IPS DF 4.7 (cell line): ENCODE measurements at regions not wholly inside any gene's neighbourhood (a gene's known extent, or its start where the extent isn't known, plus 50 kb on each side); places are given as distances from the start of the nearest gene placed in this dataset.

Experiments
- DNase-seq: peaks from one replicate; pipeline ENCODE4 v3.0.0-alpha.2; 2013; ENCODE audit warnings: low spot score; ENCODE audit errors: extremely low read depth

- DNase-seq = no peak
Observed at GRCh38 chr20:10724449-10725173, 50.8 kb upstream of the JAG1 start.

GRCh38 chr20:10728873-10729670 is 55.3 kb upstream of the JAG1 start:
- DNase-seq = no peak

- DNase-seq = no peak
Observed at GRCh38 chr20:10729785-10730184, 56.0 kb upstream of the JAG1 start.

- DNase-seq = no peak
Observed at GRCh38 chr20:10730629-10731183, 56.9 kb upstream of the JAG1 start.

GRCh38 chr20:10731190-10731965 is 57.6 kb upstream of the JAG1 start:
- DNase-seq = no peak

GRCh38 chr20:10733122-10733521 is 59.3 kb upstream of the JAG1 start:
- no peak for DNase-seq

- DNase-seq = no peak
Observed at GRCh38 chr20:10735195-10735949, 61.6 kb upstream of the JAG1 start.

- DNase-seq = no peak
Observed at GRCh38 chr20:10739134-10739533, 65.3 kb upstream of the JAG1 start.

GRCh38 chr20:10739566-10739965 is 65.8 kb upstream of the JAG1 start:
- no peak for DNase-seq

- no peak for DNase-seq
Observed at GRCh38 chr20:10741060-10741459, 67.3 kb upstream of the JAG1 start.

- DNase-seq = no peak
Observed at GRCh38 chr20:10745790-10746189, 72.0 kb upstream of the JAG1 start.

GRCh38 chr20:10747019-10747418 is 73.2 kb upstream of the JAG1 start:
- no peak for DNase-seq

GRCh38 chr20:10749084-10749483 is 75.3 kb upstream of the JAG1 start:
- DNase-seq = no peak

- no peak for DNase-seq
Observed at GRCh38 chr20:10752206-10752605, 78.4 kb upstream of the JAG1 start.

GRCh38 chr20:10754824-10755223 is 81.0 kb upstream of the JAG1 start:
- DNase-seq = no peak

GRCh38 chr20:10758446-10758845 is 84.6 kb upstream of the JAG1 start:
- no peak for DNase-seq

- no peak for DNase-seq
Observed at GRCh38 chr20:10761232-10761631, 87.4 kb upstream of the JAG1 start.

GRCh38 chr20:10761786-10762185 is 88.0 kb upstream of the JAG1 start:
- no peak for DNase-seq

- no peak for DNase-seq
Observed at GRCh38 chr20:10762216-10762615, 88.4 kb upstream of the JAG1 start.

- no peak for DNase-seq
Observed at GRCh38 chr20:10763112-10763511, 89.3 kb upstream of the JAG1 start.

- DNase-seq = no peak
Observed at GRCh38 chr20:10769700-10770099, 95.9 kb upstream of the JAG1 start.
